GM19324 (cell line): ENCODE measurements at regions not wholly inside any gene's neighbourhood (a gene's known extent, or its start where the extent isn't known, plus 50 kb on each side); places are given as distances from the start of the nearest gene placed in this dataset.
"Not testable (repeated sequence)": the region's sequence is repeated elsewhere in the genome, so short reads cannot be mapped to it uniquely, and the experiment has no call there.

Experiments used
- ATAC-seq: cut with Tn5 transposase; IDR thresholded peaks from one replicate; pipeline ENCODE4 v1.9.1; 2021; ENCODE audit warnings: mild to moderate bottlenecking, moderate library complexity; ENCODE audit not compliant: unreplicated experiment, low FRiP score

GRCh38 chr15:69751566-69751965 lies 298.9 kb downstream of the RPLP1 start:
- no peak for ATAC-seq

- ATAC-seq, result no peak
These were observed 301.2 kb downstream of the RPLP1 start for GRCh38 chr15:69753867-69754266.

GRCh38 chr15:69754313-69754712 lies 301.7 kb downstream of the RPLP1 start:
- no peak for ATAC-seq

- ATAC-seq, result peak; percentile 70
These were observed 303.1 kb downstream of the RPLP1 start for GRCh38 chr15:69755551-69756310.

GRCh38 chr15:69756440-69756839 lies 303.8 kb downstream of the RPLP1 start:
- ATAC-seq, result no peak

- ATAC-seq, result no peak
These were observed 304.6 kb downstream of the RPLP1 start for GRCh38 chr15:69757186-69757585.

- ATAC-seq, result no peak
These were observed 305.7 kb downstream of the RPLP1 start for GRCh38 chr15:69758291-69758771.

- no peak for ATAC-seq
These were observed 306.5 kb downstream of the RPLP1 start for GRCh38 chr15:69758810-69759790.

- no peak for ATAC-seq
These were observed 307.7 kb downstream of the RPLP1 start for GRCh38 chr15:69760258-69760845.

- ATAC-seq, result peak; percentile 43
These were observed 308.4 kb downstream of the RPLP1 start for GRCh38 chr15:69760890-69761568.

GRCh38 chr15:69762373-69763148 lies 309.9 kb downstream of the RPLP1 start:
- no peak for ATAC-seq

- ATAC-seq, result no peak
These were observed 311.2 kb downstream of the RPLP1 start for GRCh38 chr15:69763831-69764230.

GRCh38 chr15:69766156-69766555 lies 313.5 kb downstream of the RPLP1 start:
- no peak for ATAC-seq

- no peak for ATAC-seq
These were observed 314.6 kb downstream of the RPLP1 start for GRCh38 chr15:69767191-69767590.

GRCh38 chr15:69769336-69769735 lies 316.7 kb downstream of the RPLP1 start:
- ATAC-seq, result not testable (repeated sequence)

GRCh38 chr15:69774258-69774657 lies 321.6 kb downstream of the RPLP1 start:
- ATAC-seq, result not testable (repeated sequence)

GRCh38 chr15:69774711-69775110 lies 322.1 kb downstream of the RPLP1 start:
- not testable (repeated sequence) for ATAC-seq

GRCh38 chr15:69777356-69777755 lies 320.4 kb downstream of the TLE3 start:
- ATAC-seq, result no peak

GRCh38 chr15:69780374-69780773 lies 317.3 kb downstream of the TLE3 start:
- ATAC-seq, result no peak

- ATAC-seq, result no peak
These were observed 316.7 kb downstream of the TLE3 start for GRCh38 chr15:69780981-69781380.
